ENCODE measurements at regions not wholly inside any gene's neighbourhood (a gene's known extent, or its start where the extent isn't known, plus 50 kb on each side); places are given as distances from the start of the nearest gene placed in this dataset.

DNA sequence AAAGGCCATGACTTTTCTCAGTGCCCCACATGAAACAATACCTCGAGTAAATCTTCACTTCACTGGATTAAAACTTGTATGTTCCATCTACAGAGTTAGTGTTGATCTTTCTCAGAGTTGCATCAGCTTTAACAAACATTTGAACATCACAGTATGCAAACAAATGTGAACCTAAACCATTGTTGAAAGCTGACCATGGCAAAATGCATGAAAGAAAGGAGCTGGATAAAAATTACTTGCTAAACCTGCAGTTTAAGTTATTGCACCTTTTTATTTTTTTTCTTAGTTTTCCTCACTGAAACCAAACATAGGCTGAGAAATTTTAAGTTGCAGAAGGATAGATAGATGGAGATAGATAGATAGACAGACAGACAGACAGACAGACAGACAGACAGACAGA lies 107.2 kb upstream of the UGP2 start:
- TF ChIP-seq POLR2A (IDR thresholded peaks at IDR 0.05; ENCODE audit: low read depth, low read length): no peak
- no peak for TF ChIP-seq TAF1 (IDR thresholded peaks at IDR 0.05; ENCODE audit: low read depth, low read length)
- TF ChIP-seq POLR2AphosphoS5 (IDR thresholded peaks at IDR 0.05; ENCODE audit: low read depth, low read length): no peak
- TF ChIP-seq POU2F2 (IDR thresholded peaks at IDR 0.05; ENCODE audit: low read depth, low read length): no peak
- TF ChIP-seq SPI1 (IDR thresholded peaks at IDR 0.05; ENCODE audit: low read depth, low read length): no peak

All from GM12891 (cell line).